Tongue (tissue), 1 donor: ENCODE measurements at regions not wholly inside any gene's neighbourhood (a gene's known extent, or its start where the extent isn't known, plus 50 kb on each side); places are given as distances from the start of the nearest gene placed in this dataset.
"Not testable (repeated sequence)": the region's sequence is repeated elsewhere in the genome, so short reads cannot be mapped to it uniquely, and the experiment has no call there.

Source experiments
- DNase-seq: peaks from one replicate; pipeline ENCODE4 v3.0.0-alpha.2; 2015

DNA sequence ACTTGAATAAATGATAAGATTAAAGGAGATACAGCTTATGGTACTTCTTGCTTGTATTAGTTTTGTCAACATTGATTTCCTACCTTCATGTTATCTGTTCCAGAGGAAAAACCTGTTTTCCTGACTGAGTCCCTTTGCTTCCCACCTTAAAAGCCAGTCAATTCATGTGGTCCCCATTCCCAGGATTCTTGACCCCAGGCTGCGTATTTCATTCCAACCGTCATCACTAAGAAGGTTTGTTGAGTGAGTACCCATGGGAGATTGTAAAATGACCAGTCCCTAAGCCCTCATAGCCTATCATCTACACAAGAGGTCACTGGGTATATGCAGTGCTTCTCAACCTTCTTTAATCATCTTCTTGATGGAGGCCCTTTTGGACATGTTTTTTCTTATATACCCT lies 52.2 kb downstream of the BEX3 start:
- no peak for DNase-seq

DNA sequence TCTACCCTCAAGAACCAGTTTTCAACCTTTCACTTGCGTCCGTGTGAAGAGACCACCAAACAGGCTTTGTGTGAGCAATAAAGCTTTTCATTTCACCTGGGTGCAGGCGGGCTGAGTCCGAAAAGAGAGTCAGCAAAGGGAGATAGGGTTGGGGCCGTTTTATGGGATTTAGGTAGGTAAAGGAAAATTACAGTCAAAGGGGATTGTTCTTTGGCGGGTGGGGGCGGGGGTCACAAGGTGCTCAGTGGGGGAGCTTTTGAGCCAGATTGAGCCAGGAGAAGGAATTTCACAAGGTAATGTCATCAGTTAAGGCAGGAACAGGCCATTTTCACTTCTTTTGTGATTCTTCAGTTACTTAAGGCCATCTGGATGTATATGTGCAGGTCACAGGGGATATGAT lies 52.7 kb downstream of the BEX3 start:
- DNase-seq: not testable (repeated sequence)

GRCh38 chrX:103431316-103431715 lies 55.0 kb downstream of the BEX3 start:
- no peak for DNase-seq

- not testable (repeated sequence) for DNase-seq
These were observed 56.5 kb downstream of the BEX3 start for GRCh38 chrX:103432841-103433240.

GRCh38 chrX:103437147-103437873 lies 61.0 kb downstream of the BEX3 start:
- no peak for DNase-seq

DNA sequence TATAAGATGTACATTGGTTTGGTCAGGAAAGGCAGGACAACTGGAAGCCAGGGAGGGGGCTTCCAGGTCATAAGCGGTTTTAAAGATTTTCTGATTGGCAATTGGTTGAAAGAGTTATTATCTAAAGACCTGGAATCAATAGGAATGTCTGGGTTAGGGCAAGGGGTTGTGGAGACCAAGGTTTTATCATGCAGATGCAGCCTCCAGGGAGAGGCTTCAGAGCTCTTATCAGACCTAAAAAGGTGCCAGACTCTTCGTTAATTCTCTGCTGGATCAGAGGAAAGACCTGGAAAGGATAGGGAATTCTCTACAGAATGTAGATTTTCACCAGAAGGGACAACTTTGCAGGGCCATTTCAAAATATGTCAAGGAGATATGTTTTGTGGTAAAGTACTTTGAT lies 62.8 kb downstream of the BEX3 start:
- no peak for DNase-seq

- DNase-seq: no peak
These were observed 64.3 kb downstream of the BEX3 start for GRCh38 chrX:103440621-103441020.

GRCh38 chrX:103441878-103442535 lies 65.7 kb downstream of the BEX3 start:
- DNase-seq: no peak

- DNase-seq: peak; percentile 4
These were observed 66.2 kb downstream of the BEX3 start for GRCh38 chrX:103442536-103442901.

DNA sequence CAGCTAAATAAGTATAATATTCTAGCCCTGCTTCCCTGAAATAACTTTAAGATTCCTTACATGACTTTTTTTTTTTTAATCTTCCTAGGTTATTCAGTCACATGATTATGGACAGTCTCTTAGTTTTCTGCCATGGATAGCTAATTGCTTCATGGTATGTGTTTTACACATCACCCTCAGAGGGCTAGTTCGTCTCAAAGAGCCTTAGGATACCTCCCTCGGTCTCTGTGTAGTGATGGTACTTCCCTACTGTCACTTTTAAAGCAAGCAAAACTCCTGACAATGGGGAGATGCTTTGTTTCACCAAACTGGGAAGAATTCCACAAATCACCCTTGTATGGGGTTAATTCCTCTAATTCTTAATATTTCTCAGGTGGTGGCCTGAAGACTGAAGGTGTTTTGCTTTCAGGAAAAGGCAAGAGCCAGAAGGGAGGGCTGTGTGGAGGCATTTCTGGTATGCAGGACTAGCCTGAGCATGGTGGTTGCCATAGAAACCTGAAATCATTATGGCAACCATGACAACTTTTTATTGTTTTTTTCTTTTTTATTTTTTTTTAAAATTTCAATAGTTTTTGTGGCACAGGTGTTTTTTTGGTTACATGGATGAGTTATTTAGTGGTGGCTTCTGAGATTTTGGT lies 70.4 kb downstream of the BEX3 start:
- DNase-seq: peak; percentile 7
